ENCODE measurements at regions not wholly inside any gene's neighbourhood (a gene's known extent, or its start where the extent isn't known, plus 50 kb on each side); places are given as distances from the start of the nearest gene placed in this dataset.

- POLR2A ChIA-PET = no interaction called here
- CTCF ChIA-PET = no interaction called here
- no peak overlapping the region for H3K4me3 ChIP-seq (ENCODE audit: low read depth, low read length)
- TF ChIP-seq CTCF (IDR thresholded peaks at IDR 0.05; ENCODE audit: insufficient read depth, low read length, missing control alignments) = no peak
- no peak for DNase-seq (ENCODE audit: low read depth, low spot score)
These were observed 540.6 kb downstream of the EBF1 start for GRCh38 chr5:158559066-158559465.

- DNase-seq (ENCODE audit: low read depth, low spot score) = no peak
- ChIA-PET CTCF (no interaction called here), POLR2A (no interaction called here)
- H3K4me3 ChIP-seq (ENCODE audit: low read depth, low read length) = no peak overlapping the region
- no peak for TF ChIP-seq CTCF (IDR thresholded peaks at IDR 0.05; ENCODE audit: insufficient read depth, low read length, missing control alignments)
These were observed 545.8 kb downstream of the EBF1 start for GRCh38 chr5:158553962-158554336.

- ChIA-PET CTCF (no interaction called here), POLR2A (no interaction called here)
- no peak for DNase-seq (ENCODE audit: low read depth, low spot score)
- no peak for TF ChIP-seq CTCF (IDR thresholded peaks at IDR 0.05; ENCODE audit: insufficient read depth, low read length, missing control alignments)
- no peak overlapping the region for H3K4me3 ChIP-seq (ENCODE audit: low read depth, low read length)
These were observed 546.3 kb downstream of the EBF1 start for GRCh38 chr5:158553195-158553961.

GRCh38 chr5:158552241-158552640 lies 547.5 kb downstream of the EBF1 start:
- CTCF ChIA-PET = no interaction called here
- no peak for DNase-seq (ENCODE audit: low read depth, low spot score)
- no peak for TF ChIP-seq CTCF (IDR thresholded peaks at IDR 0.05; ENCODE audit: insufficient read depth, low read length, missing control alignments)

GRCh38 chr5:158549311-158549710 lies 550.4 kb downstream of the EBF1 start:
- ChIA-PET CTCF (no interaction called here), POLR2A (no interaction called here)
- H3K4me3 ChIP-seq (ENCODE audit: low read depth, low read length) = no peak overlapping the region
- DNase-seq (ENCODE audit: low read depth, low spot score) = no peak
- TF ChIP-seq CTCF (IDR thresholded peaks at IDR 0.05; ENCODE audit: insufficient read depth, low read length, missing control alignments) = no peak

More at GRCh38 chr5:158552241-158552640, 547.5 kb downstream of the EBF1 start:
- no peak overlapping the region for H3K4me3 ChIP-seq (ENCODE audit: low read depth, low read length)
- POLR2A ChIA-PET = no interaction called here

- DNase-seq (ENCODE audit: low read depth, low spot score) = no peak
- POLR2A ChIA-PET = no interaction called here
- TF ChIP-seq CTCF (IDR thresholded peaks at IDR 0.05; ENCODE audit: insufficient read depth, low read length, missing control alignments) = no peak
- CTCF ChIA-PET = no interaction called here
- no peak overlapping the region for H3K4me3 ChIP-seq (ENCODE audit: low read depth, low read length)
These were observed 553.0 kb downstream of the EBF1 start for GRCh38 chr5:158546748-158547147.
